Gastrocnemius medialis (tissue), 4 donors: ENCODE measurements at regions not wholly inside any gene's neighbourhood (a gene's known extent, or its start where the extent isn't known, plus 50 kb on each side); places are given as distances from the start of the nearest gene placed in this dataset.

Experiments
- CTCF ChIP-seq, 5 experiments: fragments of 450-650 bp in 3 of 5; fragments of 200-600 bp in 2 of 5; sonication (generic) in 2 of 5; IDR thresholded peaks in 4 of 5; conservative IDR thresholded peaks in 1 of 5; 1 replicate in 4 of 5; 2 replicates in 1 of 5; pipeline ENCODE4 v1.5.1; 2016 to 2019; ENCODE audit warnings: antibody characterized with exemption in 5 of 5, mild to moderate bottlenecking in 3 of 5, moderate library complexity in 3 of 5
- POLR2A ChIP-seq, 2 donors: fragments of 450-650 bp; IDR thresholded peaks; one replicate each; pipeline ENCODE4 v1.6.1; 2017; ENCODE audit warnings: antibody characterized with exemption in 2 of 2, mild to moderate bottlenecking in 2 of 2, moderate library complexity in 2 of 2

DNA sequence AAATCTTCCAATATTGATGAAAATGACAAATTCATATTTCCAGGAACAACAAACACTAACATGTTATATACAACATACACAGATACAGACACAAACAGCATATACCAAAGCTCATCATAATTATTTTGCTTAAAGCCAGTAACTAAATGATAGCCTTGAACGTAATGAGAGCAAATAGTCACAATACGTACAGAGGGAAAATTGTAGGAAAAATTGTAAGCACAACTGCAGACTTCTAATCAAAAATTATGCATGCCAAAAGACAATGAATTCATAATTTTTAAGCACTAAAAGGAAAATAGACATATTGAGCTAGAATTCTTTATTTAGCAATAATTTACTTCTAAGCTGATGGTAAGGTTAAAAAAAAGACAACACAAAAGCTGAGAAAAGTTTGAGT is 1466.9 kb upstream of the CELF2 start:
- TF ChIP-seq CTCF (IDR thresholded peaks at IDR 0.05 in 4 of 5, conservative IDR thresholded peaks at IDR 0.05 in 1 of 5) (no peak), POLR2A (IDR thresholded peaks at IDR 0.05) (no peak)
